GM21390 (cell line): ENCODE measurements at regions not wholly inside any gene's neighbourhood (a gene's known extent, or its start where the extent isn't known, plus 50 kb on each side); places are given as distances from the start of the nearest gene placed in this dataset.

Experiments
- ATAC-seq: cut with Tn5 transposase; IDR thresholded peaks from one replicate; pipeline ENCODE4 v1.9.1; 2021; ENCODE audit not compliant: unreplicated experiment

- ATAC-seq = no peak
Measured at GRCh38 chr17:36861531-36861930, 75.7 kb upstream of the LHX1 start.

GRCh38 chr17:36862116-36862920 lies 75.0 kb upstream of the LHX1 start:
- no peak for ATAC-seq

- ATAC-seq = no peak
Measured at GRCh38 chr17:36863131-36863530, 74.1 kb upstream of the LHX1 start.

GRCh38 chr17:36863676-36864612 lies 73.3 kb upstream of the LHX1 start:
- no peak for ATAC-seq

- no peak for ATAC-seq
Measured at GRCh38 chr17:36864827-36865430, 72.3 kb upstream of the LHX1 start.

- no peak for ATAC-seq
Measured at GRCh38 chr17:36867716-36868341, 69.4 kb upstream of the LHX1 start.

GRCh38 chr17:36868777-36869176 lies 68.5 kb upstream of the LHX1 start:
- no peak for ATAC-seq

- no peak for ATAC-seq
Measured at GRCh38 chr17:36869441-36869840, 67.8 kb upstream of the LHX1 start.

GRCh38 chr17:36869856-36870719 lies 67.2 kb upstream of the LHX1 start:
- no peak for ATAC-seq

GRCh38 chr17:36870720-36870999 lies 66.6 kb upstream of the LHX1 start:
- ATAC-seq = no peak

GRCh38 chr17:36875698-36876293 lies 61.5 kb upstream of the LHX1 start:
- no peak for ATAC-seq

GRCh38 chr17:36876966-36877365 lies 60.3 kb upstream of the LHX1 start:
- ATAC-seq = no peak

- ATAC-seq = no peak
Measured at GRCh38 chr17:36877771-36878170, 59.5 kb upstream of the LHX1 start.

- no peak for ATAC-seq
Measured at GRCh38 chr17:36878216-36878615, 59.1 kb upstream of the LHX1 start.

- ATAC-seq = no peak
Measured at GRCh38 chr17:36879027-36879426, 58.2 kb upstream of the LHX1 start.

GRCh38 chr17:36879624-36880131 lies 57.6 kb upstream of the LHX1 start:
- no peak for ATAC-seq

GRCh38 chr17:36880268-36880905 lies 56.9 kb upstream of the LHX1 start:
- no peak for ATAC-seq

GRCh38 chr17:36881323-36881722 lies 56.0 kb upstream of the LHX1 start:
- ATAC-seq = no peak

GRCh38 chr17:36884495-36885152 lies 52.7 kb upstream of the LHX1 start:
- no peak for ATAC-seq
